A549 (cell line): ENCODE measurements at regions not wholly inside any gene's neighbourhood (a gene's known extent, or its start where the extent isn't known, plus 50 kb on each side); places are given as distances from the start of the nearest gene placed in this dataset.

Experiments
- ATAC-seq, 2 experiments: fragments of 200-7000 bp in 1 of 2; fragments of >200 bp in 1 of 2; cut with Nextera tagmentation in 1 of 2; cut with Tn5 transposase in 1 of 2; 3 replicates each; pipeline versions ENCODE4 v1.8.0 to v1.9.1; 2018 to 2020; ENCODE audit warnings: mild to moderate bottlenecking in 1 of 2, moderate library complexity in 1 of 2
- CTCF ChIA-PET: fragments of 300-600 bp; sonication (Branson Sonifier 250); formaldehyde crosslinking; extraction: SDS; loops from one replicate; lab custom pipeline; 2021; ENCODE audit warnings: antibody characterized with exemption, inconsistent platforms; lab: Yijun Ruan, JAX
- POLR2A ChIA-PET: fragments of 350-600 bp; formaldehyde crosslinking; extraction: SDS; loops from one replicate; lab custom pipeline; 2021; ENCODE audit warnings: antibody characterized with exemption, inconsistent platforms; lab: Yijun Ruan, JAX
- DNase-seq, 2 experiments: peaks; one replicate each; pipeline versions ENCODE4 v3.0.0 to v3.0.0-alpha.2; 2011 to 2016; ENCODE audit warnings: low read depth in 1 of 2, low spot score in 1 of 2
- FAIRE-seq: peaks from 2 replicates; lab custom pipeline; 2011; peaks lifted over from hg19 to GRCh38; lab: Jason Lieb, UNC
- H3K27ac ChIP-seq, 2 experiments: fragments of >200 bp; sonication (Bioruptor Twin); formaldehyde crosslinking; 3 replicates each; pipeline ENCODE4 v1.5.1; 2016 to 2017
- H3K4me1 ChIP-seq: fragments of >200 bp; sonication (Bioruptor Twin); formaldehyde crosslinking; 3 replicates; pipeline ENCODE4 v1.6.1; 2016
- H3K4me2 ChIP-seq: fragments of >200 bp; sonication (Bioruptor Twin); formaldehyde crosslinking; 3 replicates; pipeline ENCODE4 v1.6.1; 2016
- H3K4me3 ChIP-seq: fragments of >200 bp; sonication (Bioruptor Twin); formaldehyde crosslinking; 3 replicates; pipeline ENCODE4 v1.5.1; 2016
- H3K9me3 ChIP-seq: fragments of >200 bp; sonication (Bioruptor Twin); formaldehyde crosslinking; 3 replicates; pipeline ENCODE4 v1.6.1; 2016
- BHLHE40 ChIP-seq: IDR thresholded peaks from 2 replicates; pipeline ENCODE4 v1.6.1; 2012; ENCODE audit warnings: low read depth, low read length, inconsistent platforms
- CHD2 ChIP-seq: fragments of 150-350 bp; IDR thresholded peaks from 2 replicates; pipeline ENCODE4 v1.6.1; 2014; ENCODE audit warnings: low read length; ENCODE audit not compliant: partially characterized antibody
- EHMT2 ChIP-seq: fragments of 200-600 bp; sonication (generic); IDR thresholded peaks from 2 replicates; pipeline ENCODE4 v1.6.1; 2016; ENCODE audit warnings: antibody characterized with exemption, low read depth, mild to moderate bottlenecking, moderate library complexity
- ESRRA ChIP-seq: fragments of 150-350 bp; IDR thresholded peaks from 2 replicates; pipeline ENCODE4 v1.6.1; 2014; ENCODE audit warnings: mild to moderate bottlenecking, low read length, borderline replicate concordance
- FOXS1 ChIP-seq: fragments of 250-450 bp; sonication (Bioruptor Pico); IDR thresholded peaks from 2 replicates; pipeline ENCODE4 v1.5.0; 2020; ENCODE audit warnings: mild to moderate bottlenecking, moderate library complexity
- GATA3 ChIP-seq: IDR thresholded peaks from 2 replicates; pipeline ENCODE4 v1.6.1; 2012; ENCODE audit warnings: borderline replicate concordance
- HDAC2 ChIP-seq: fragments of 200-600 bp; sonication (generic); IDR thresholded peaks from 2 replicates; pipeline ENCODE4 v1.6.1; 2016
- HOXB13 ChIP-seq: fragments of 250-450 bp; sonication (Bioruptor Pico); IDR thresholded peaks from 2 replicates; pipeline ENCODE4 v1.5.0; 2020; ENCODE audit warnings: low read depth, mild to moderate bottlenecking, moderate library complexity
- KDM5A ChIP-seq: fragments of 200-600 bp; sonication (generic); IDR thresholded peaks from 2 replicates; pipeline ENCODE4 v1.6.1; 2016; ENCODE audit warnings: antibody characterized with exemption, mild to moderate bottlenecking
- MAZ ChIP-seq: fragments of 150-350 bp; IDR thresholded peaks from 2 replicates; pipeline ENCODE4 v1.6.1; 2014; ENCODE audit warnings: antibody characterized with exemption, low read depth, low read length, borderline replicate concordance
- MYC ChIP-seq: IDR thresholded peaks from 2 replicates; pipeline ENCODE4 v1.6.1; 2012; ENCODE audit warnings: mild to moderate bottlenecking, inconsistent platforms, low read length, improper control_type of control experiment, borderline replicate concordance
- NPAS2 ChIP-seq: fragments of 250-450 bp; sonication (Bioruptor Pico); IDR thresholded peaks from 2 replicates; pipeline ENCODE4 v1.8.0; 2022; ENCODE audit warnings: mild to moderate bottlenecking, moderate library complexity, borderline replicate concordance
- NR3C1 ChIP-seq: fragments of >200 bp; sonication (Bioruptor Twin); formaldehyde crosslinking; IDR thresholded peaks from 3 replicates; pipeline ENCODE4 v1.6.1; 2017
- POLR2A ChIP-seq: IDR thresholded peaks from 2 replicates; pipeline ENCODE4 v1.6.1; 2012; ENCODE audit warnings: mild to moderate bottlenecking, low read length
- RFX5 ChIP-seq: fragments of 450-650 bp; IDR thresholded peaks from 2 replicates; pipeline ENCODE4 v1.7.1; 2014; ENCODE audit warnings: antibody characterized with exemption, mild to moderate bottlenecking, moderate library complexity
- RNF2 ChIP-seq: fragments of 200-600 bp; sonication (generic); IDR thresholded peaks from 2 replicates; pipeline ENCODE4 v1.6.1; 2016; ENCODE audit warnings: low read depth, mild to moderate bottlenecking, antibody characterized with exemption, moderate library complexity, borderline replicate concordance
- TP53 ChIP-seq: fragments of 250-450 bp; sonication (Bioruptor Pico); IDR thresholded peaks from 2 replicates; pipeline ENCODE4 v1.5.0; 2021; ENCODE audit warnings: mild to moderate bottlenecking, moderate library complexity
- ZC3H11A ChIP-seq: fragments of 450-650 bp; IDR thresholded peaks from 2 replicates; pipeline ENCODE4 v1.6.1; 2014; ENCODE audit warnings: antibody characterized with exemption, mild to moderate bottlenecking
- WGBS: methylation state at CpG from one replicate; pipeline ENCODE4 v1.1.6; 2017; ENCODE audit errors: missing lambda C conversion rate; 5-methylcytosine and 5-hydroxymethylcytosine counted together
- TF ChIP-seq, protein P1 (sequence below): fragments of 250-450 bp; sonication (Bioruptor Pico); IDR thresholded peaks from 2 replicates; pipeline ENCODE4 v1.5.0; 2021; ENCODE audit warnings: mild to moderate bottlenecking, moderate library complexity, borderline replicate concordance
- TF ChIP-seq, protein P2 (sequence below): fragments of 250-450 bp; sonication (Bioruptor Pico); IDR thresholded peaks from 2 replicates; pipeline ENCODE4 v1.5.0; 2020; ENCODE audit warnings: low read depth, mild to moderate bottlenecking, moderate library complexity
- TF ChIP-seq, protein P3 (sequence below): IDR thresholded peaks from 2 replicates; pipeline ENCODE4 v1.6.1; 2012; ENCODE audit warnings: low read depth, borderline replicate concordance

DNA sequence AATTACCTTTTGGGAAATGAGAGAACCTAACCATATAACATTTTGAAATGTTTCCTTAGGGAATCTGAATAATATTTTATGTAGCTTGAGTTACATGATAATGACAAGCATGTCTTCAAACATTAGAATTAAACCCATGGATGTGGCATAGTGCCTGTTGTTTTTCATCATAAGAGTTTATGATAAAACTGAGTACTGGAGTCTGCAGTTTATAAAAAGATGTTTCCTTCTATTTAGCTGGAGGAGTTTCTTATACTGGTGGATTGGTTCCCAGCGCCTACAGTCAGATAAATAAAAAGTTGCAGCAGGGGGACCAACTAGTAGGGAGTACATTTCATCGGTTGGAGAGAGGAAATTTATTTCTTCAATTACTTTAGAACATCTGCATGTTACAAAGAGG is 70.1 kb upstream of the PCDH18 start:
- H3K4me3 ChIP-seq, result no peak overlapping the region
- CTCF ChIA-PET, result no interaction called here
- 11% methylated on average over 2 of the region's 2 CpGs for WGBS
- FAIRE-seq, result no peak
- ATAC-seq, result no peak
- POLR2A ChIA-PET, result no interaction called here
- no peaks in the 10 kb centered on the region for H3K4me1 ChIP-seq
- no peak overlapping the region for H3K4me2 ChIP-seq
- DNase-seq, result no peak
- TF ChIP-seq NR3C1 (no peak), POLR2A (no peak)
- no peaks in the 10 kb centered on the region for H3K9me3 ChIP-seq
- no peak overlapping the region for H3K27ac ChIP-seq

DNA sequence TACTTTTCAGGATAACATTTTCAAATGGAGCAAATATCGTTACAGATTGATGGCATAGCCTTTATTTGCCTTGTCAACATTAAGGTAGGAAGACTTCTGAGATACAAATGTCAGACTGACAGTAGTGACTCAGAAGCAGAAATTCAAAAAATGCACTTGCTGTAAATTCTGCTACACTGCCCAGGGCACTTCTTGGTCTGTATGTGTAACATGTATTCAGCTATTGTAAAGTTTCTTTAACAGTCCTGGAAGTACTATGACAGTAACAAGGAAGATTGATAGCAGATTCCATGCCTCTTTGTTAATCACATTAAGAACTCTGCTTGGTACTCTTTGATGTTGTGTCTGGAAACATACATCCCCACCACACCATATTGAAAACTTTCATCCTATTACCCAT is 69.6 kb upstream of the PCDH18 start:
- H3K9me3 ChIP-seq, result no peaks in the 10 kb centered on the region
- no peak overlapping the region for H3K4me3 ChIP-seq
- WGBS, result 3% methylated on average over 1 of the region's 1 CpG
- TF ChIP-seq CHD2, result no peak
- TF ChIP-seq, protein P1, sequence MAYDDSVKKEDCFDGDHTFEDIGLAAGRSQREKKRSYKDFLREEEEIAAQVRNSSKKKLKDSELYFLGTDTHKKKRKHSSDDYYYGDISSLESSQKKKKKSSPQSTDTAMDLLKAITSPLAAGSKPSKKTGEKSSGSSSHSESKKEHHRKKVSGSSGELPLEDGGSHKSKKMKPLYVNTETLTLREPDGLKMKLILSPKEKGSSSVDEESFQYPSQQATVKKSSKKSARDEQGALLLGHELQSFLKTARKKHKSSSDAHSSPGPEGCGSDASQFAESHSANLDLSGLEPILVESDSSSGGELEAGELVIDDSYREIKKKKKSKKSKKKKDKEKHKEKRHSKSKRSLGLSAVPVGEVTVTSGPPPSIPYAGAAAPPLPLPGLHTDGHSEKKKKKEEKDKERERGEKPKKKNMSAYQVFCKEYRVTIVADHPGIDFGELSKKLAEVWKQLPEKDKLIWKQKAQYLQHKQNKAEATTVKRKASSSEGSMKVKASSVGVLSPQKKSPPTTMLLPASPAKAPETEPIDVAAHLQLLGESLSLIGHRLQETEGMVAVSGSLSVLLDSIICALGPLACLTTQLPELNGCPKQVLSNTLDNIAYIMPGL, result no peak
- H3K4me2 ChIP-seq, result no peak overlapping the region
- no peaks in the 10 kb centered on the region for H3K4me1 ChIP-seq
- CTCF ChIA-PET, result no interaction called here
- ATAC-seq (no peak), DNase-seq (peak in 1 of 2 experiments; percentile 1), FAIRE-seq (no peak)
- POLR2A ChIA-PET, result no interaction called here
- no peak overlapping the region for H3K27ac ChIP-seq

DNA sequence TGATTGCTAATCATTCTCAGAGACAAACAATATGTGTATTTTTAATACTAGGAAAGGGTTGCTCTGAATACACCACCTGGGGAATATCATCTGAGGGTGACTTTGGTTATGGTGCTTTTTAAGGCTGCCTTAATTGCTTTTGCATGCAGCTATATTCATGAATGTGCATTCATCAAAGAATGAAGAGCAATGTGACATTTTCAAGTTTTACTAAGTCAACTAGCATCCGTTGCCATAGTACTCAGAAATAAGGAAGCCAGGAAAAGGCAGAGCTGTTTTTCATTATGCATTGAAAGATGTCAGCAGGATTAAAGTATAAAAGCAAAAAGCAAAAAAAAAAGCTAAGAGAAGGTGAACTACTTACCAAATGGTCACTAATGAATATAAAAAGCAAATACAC is 67.4 kb upstream of the PCDH18 start:
- no peaks in the 10 kb centered on the region for H3K4me1 ChIP-seq
- H3K4me2 ChIP-seq, result no peak overlapping the region
- no peak for FAIRE-seq
- ChIA-PET CTCF (no interaction called here), POLR2A (no interaction called here)
- H3K27ac ChIP-seq, result no peak overlapping the region
- DNase-seq, result no peak
- whole genome bisulfite sequencing, result 26% methylated on average over 1 of the region's 1 CpG
- ATAC-seq, result no peak
- no peak overlapping the region for H3K4me3 ChIP-seq
- H3K9me3 ChIP-seq, result no peaks in the 10 kb centered on the region
- TF ChIP-seq MYC (no peak), KDM5A (no peak), EHMT2 (no peak), FOXS1 (CRISPR knock-in tag) (no peak), MAZ (no peak), NPAS2 (CRISPR knock-in tag) (no peak), RFX5 (no peak), NR3C1 (no peak), RNF2 (no peak), ESRRA (no peak), HOXB13 (CRISPR knock-in tag) (no peak), BHLHE40 (no peak), ZC3H11A (no peak), GATA3 (no peak), TP53 (CRISPR knock-in tag) (no peak), HDAC2 (no peak)
- TF ChIP-seq, protein P2, sequence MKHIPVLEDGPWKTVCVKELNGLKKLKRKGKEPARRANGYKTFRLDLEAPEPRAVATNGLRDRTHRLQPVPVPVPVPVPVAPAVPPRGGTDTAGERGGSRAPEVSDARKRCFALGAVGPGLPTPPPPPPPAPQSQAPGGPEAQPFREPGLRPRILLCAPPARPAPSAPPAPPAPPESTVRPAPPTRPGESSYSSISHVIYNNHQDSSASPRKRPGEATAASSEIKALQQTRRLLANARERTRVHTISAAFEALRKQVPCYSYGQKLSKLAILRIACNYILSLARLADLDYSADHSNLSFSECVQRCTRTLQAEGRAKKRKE, result no peak
- TF ChIP-seq, protein P3, sequence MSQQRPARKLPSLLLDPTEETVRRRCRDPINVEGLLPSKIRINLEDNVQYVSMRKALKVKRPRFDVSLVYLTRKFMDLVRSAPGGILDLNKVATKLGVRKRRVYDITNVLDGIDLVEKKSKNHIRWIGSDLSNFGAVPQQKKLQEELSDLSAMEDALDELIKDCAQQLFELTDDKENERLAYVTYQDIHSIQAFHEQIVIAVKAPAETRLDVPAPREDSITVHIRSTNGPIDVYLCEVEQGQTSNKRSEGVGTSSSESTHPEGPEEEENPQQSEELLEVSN, result no peak
